Tongue (tissue), 1 donor: ENCODE measurements at regions not wholly inside any gene's neighbourhood (a gene's known extent, or its start where the extent isn't known, plus 50 kb on each side); places are given as distances from the start of the nearest gene placed in this dataset.

ENCODE experiments used
- DNase-seq: peaks from one replicate; pipeline ENCODE4 v3.0.0-alpha.2; 2015

GRCh38 chr10:6763423-6763822 lies 183.3 kb upstream of the PRKCQ start:
- DNase-seq: no peak

GRCh38 chr10:6763001-6763400 lies 182.9 kb upstream of the PRKCQ start:
- DNase-seq: no peak

DNA sequence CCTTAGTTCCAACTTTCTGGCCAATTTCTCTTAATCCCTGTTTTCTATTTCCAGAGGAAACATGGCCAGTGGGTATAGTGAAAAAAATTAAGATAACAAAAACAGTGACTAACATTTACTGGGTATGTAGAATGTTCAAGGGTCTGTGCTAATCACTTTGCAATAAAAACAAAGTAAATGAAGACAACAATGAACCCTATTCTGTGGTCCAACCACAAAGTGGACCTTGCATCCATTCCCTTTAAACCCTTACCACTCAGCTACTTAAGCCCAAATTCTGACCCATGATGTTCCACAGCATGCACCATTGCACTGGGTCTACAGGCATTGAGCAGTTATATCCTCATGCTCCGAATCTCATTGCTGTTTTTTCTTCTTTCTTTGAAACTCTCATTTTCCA lies 179.9 kb upstream of the PRKCQ start:
- DNase-seq: no peak

DNA sequence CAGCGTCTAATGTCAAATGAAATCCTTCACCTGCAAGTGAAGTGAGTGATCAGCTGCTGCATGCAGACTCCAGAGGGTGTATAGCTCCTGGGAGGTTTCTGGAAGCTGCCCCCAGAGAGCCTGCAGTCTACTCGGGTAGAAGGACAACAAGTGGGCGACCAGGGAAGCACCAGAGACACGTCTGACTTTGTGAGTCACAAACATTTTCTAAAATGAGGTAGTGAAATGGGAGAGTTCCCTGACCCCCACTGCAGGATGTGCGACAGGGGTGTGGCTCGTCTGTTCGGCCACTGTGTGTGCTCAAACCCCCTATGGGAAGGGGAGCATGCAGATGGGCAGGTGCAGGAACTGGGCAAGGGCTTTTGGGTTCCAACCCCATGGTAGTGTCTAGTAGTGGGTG lies 177.1 kb upstream of the PRKCQ start:
- no peak for DNase-seq

GRCh38 chr10:6756716-6757115 lies 176.6 kb upstream of the PRKCQ start:
- no peak for DNase-seq

DNA sequence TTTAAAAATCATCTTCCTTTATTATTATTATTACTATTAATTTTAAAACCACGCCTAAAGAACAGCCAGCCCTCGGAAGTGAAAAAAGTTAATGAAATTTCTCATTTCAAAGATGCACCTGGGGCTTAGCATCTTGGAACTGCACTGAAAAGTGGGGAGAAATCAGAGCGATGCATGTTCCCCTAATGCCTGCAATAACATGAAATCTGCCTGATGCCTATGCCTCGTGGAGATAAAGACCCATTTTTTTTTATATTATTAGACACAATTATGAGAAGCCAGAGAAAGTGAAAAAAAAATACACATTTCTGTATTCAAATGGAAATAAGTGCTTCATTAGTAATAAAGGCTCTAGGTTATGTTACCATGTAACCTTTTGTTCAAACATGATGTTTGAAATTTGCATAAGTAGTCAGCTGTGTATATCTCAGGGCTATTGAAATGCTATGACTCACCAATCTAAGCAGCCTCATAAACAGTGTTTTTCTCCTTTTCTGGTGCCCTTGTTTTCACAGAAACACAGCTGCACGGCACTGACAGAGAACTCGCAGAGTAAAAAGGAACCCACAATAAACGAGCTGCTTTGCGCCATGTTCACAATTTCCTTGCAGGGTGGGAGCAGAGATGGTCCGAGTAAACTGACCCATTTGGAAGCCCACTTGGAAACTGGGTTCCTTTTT lies 175.8 kb upstream of the PRKCQ start:
- no peak for DNase-seq

GRCh38 chr10:6753644-6754043 lies 173.6 kb upstream of the PRKCQ start:
- DNase-seq: peak; percentile 46

GRCh38 chr10:6751363-6751762 lies 171.3 kb upstream of the PRKCQ start:
- DNase-seq: no peak

DNA sequence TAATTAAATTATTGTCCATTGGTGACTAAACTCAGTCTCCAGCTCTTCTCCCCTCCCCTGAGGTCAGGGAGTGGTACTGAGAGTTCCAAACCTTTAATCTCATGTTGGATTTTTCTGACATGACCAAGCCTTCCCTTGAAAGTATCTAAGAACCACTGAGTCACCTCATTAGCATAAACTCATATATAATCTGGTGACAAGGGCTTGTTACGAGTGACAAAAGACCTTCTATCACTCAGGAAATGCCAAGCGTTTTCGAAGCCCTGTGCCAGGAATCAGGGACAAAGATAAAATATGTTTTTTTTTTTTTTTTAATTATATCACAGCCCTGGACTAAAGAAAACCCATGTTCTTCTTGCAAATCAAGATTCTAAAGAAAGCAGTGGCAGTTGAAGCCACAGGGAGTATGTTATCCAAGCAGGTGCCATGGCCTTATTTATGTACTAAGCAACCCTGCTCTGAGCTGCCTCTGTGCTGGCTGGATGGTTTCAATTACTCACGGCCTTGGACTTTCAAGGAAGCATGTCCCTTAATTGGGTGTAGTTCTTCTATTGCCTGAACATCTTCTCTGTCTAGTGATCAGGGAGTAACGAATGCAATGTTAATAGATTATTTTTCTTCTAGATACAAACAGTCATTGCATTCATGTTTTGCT lies 169.0 kb upstream of the PRKCQ start:
- DNase-seq: no peak

DNA sequence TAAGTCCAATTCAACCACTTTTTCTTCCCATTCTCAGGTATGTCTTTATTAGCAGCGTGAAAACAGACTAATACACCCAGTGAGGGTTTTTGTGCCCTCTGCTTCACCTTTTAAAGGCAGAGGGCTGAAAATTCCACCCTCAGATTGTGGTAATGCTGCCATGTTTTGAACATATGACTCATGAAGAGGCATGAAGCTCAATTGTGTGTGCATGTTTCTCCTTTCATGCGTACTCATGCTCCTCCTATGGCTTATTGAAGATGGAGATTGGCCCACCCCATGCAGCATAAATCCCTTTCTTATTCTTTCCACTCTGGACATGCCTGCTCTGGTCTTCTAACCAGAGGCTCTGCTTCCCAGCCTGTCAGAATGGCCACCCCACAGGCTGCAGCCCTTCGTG lies 168.0 kb upstream of the PRKCQ start:
- DNase-seq: no peak

DNA sequence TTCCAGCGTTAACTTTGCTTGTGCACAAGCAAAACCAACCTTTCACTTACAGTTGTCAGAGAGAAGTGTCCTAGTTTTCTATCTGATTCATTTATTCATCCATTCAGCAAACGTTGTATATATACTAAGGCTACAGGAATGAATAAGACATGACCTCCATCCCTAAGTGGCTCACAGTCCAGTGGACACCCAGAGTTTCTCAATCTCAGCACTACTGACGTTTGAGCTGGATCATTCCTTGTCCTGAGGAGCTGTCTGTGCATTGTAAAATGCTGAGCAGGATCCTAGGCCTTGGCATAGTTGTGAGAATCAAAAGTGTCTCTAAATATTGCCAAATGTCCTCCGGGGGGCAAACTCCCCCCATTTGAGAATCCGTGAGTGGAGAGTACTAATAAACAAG lies 166.7 kb upstream of the PRKCQ start:
- DNase-seq: no peak

DNA sequence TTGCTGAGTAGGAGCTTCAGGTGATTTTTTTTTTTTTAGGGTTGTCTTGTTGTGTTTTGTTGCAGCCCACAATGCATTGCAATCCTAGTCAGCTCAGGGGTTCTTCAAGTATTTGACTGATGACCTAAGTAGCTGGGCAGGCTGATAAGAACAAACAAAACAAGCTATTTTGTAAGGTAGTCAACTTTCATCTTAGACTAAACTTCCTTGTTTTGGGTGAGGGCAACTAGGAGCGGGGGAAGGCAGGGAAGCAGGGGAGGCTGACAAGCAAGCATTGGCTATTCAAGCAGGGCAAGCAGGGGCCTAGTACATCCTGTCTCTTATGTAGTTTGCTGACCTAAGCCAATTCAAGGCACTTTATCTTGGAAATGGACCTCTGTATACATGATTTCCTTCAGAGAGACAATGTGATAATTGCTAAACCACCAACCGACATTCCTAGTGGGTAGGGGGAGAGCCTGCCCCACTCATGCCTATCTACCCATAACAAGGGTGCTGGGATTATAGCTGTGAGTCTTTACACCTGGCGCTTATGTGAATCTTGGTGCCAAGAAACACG lies 163.3 kb upstream of the PRKCQ start:
- no peak for DNase-seq

- no peak for DNase-seq
These were observed 161.5 kb upstream of the PRKCQ start for GRCh38 chr10:6741541-6741941.

GRCh38 chr10:6739530-6740174 lies 159.6 kb upstream of the PRKCQ start:
- no peak for DNase-seq

DNA sequence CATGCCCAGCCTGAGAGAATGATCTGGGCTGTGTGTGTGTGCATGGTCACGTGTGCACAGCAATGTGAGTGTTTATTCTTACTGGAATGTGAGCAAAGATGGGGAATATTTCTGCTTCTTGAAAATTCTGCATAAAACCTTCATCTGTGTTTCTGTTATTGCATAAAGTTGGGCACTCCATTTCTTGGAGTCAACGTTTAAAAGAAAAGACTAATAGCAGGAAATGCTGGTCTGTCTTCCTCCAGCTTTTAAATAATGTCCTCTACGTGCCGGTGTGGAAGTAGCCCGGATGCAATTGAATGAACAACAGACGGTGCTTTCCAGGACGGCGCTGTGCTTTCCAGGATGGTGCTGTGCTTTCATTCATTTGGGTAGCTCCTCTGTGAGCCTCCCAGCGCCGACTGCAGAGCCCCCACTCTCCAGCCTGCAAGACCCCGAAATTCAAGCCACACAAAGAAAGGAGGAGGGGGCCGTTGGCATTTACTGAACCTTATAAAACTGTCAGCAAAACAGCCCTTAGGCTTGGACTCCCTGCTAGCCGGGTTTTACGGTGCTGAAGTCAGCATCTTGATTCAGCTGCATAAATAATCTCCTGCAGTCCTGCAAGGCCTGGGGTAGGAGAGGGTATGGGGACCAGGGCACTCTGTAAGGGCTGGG lies 158.2 kb upstream of the PRKCQ start:
- peak; percentile 48 for DNase-seq

DNA sequence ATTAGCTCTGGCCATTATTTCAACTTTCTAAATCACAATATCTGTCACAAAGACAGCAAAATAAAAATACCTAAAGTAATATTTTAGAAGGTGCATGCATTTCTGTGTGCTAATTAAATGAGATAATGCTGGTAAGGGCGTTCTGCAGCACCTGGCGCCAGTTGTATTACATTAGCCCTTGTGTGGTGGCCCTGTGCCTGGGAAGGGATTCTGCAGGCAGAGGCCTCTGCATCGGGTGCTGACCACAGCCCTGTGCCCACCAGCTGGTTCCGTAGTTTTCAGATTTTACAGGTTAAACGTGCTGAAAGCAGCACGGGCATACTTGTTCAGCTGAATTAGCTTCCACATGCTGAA lies 157.7 kb upstream of the PRKCQ start:
- no peak for DNase-seq

- peak; percentile 76 for DNase-seq
These were observed 157.1 kb upstream of the PRKCQ start for GRCh38 chr10:6737080-6737641.

- DNase-seq: no peak
These were observed 154.2 kb upstream of the PRKCQ start for GRCh38 chr10:6734286-6734685.

GRCh38 chr10:6729861-6730344 lies 149.8 kb upstream of the PRKCQ start:
- DNase-seq: peak; percentile 50

- DNase-seq: peak; percentile 47
These were observed 149.1 kb upstream of the PRKCQ start for GRCh38 chr10:6729071-6729774.

DNA sequence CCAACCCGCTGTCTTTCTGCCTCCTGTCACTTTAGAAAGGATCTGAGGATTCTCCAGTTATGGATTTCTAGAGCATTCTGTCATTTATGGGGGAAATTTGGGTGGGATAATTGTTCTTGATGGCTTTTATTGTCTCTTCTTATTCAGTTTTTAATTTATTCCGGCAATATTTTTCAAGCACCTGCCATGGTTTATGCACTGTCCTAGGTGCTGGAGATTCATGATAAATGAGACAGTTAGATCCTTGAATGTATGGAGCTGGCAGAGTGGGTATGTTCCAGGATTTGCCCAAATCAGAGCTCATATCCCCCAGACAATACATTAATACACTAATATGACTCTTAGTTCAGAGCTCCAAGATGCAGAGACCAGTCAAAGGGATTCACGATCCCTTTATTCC lies 146.8 kb upstream of the PRKCQ start:
- DNase-seq: no peak

GRCh38 chr10:6722616-6723004 lies 142.5 kb upstream of the PRKCQ start:
- DNase-seq: no peak
